ENCODE measurements at regions not wholly inside any gene's neighbourhood (a gene's known extent, or its start where the extent isn't known, plus 50 kb on each side); places are given as distances from the start of the nearest gene placed in this dataset.

GRCh38 chr4:171612907-171613306 lies 200.3 kb upstream of the GALNTL6 start:
- Histone ChIP-seq H3K79me2 (ENCODE audit: control insufficient read depth, insufficient read depth, low read length) (no peaks in the 10 kb centered on the region), H3K9me3 (ENCODE audit: control insufficient read depth, low read depth, low read length) (peaks cover 2% of the 10 kb centered on the region), H3K36me3 (ENCODE audit: control insufficient read depth in 2 of 2, extremely low read depth in 1 of 2, insufficient read depth in 2 of 2, low read length in 2 of 2) (no peaks in the 10 kb centered on the region), H4K20me1 (ENCODE audit: control insufficient read depth, extremely low read depth, insufficient read depth, low read length) (no peaks in the 10 kb centered on the region), H3K4me2 (ENCODE audit: control insufficient read depth, extremely low read depth, insufficient read depth, low read depth, low read length) (no peak overlapping the region), H3K9ac (ENCODE audit: control insufficient read depth, extremely low read depth, insufficient read depth, low read length) (no peak overlapping the region), H3K27me3 (ENCODE audit: control insufficient read depth, extremely low read depth, insufficient read depth, low read length) (no peaks in the 10 kb centered on the region), H3K9me1 (ENCODE audit: control insufficient read depth, extremely low read depth, insufficient read depth, low read length) (no peaks in the 10 kb centered on the region), H3K4me1 (ENCODE audit: control insufficient read depth, extremely low read depth, insufficient read depth, low read length) (no peaks in the 10 kb centered on the region), H3K27ac (ENCODE audit: control insufficient read depth, insufficient read depth, low read length) (no peak overlapping the region), H3K4me3 (ENCODE audit: control insufficient read depth in 2 of 3, extremely low read depth in 1 of 3, insufficient read depth in 2 of 3, low read depth in 1 of 3, low read length in 3 of 3) (no peak overlapping the region), H2AFZ (ENCODE audit: control insufficient read depth, low read length) (no peak overlapping the region)
- dilution Hi-C loops (cut with MboI; ENCODE audit: extremely low pct_ligation_motif_present, low sequenced_read_pairs): no loop called here
- TF ChIP-seq EZH2 (IDR thresholded peaks at IDR 0.05; ENCODE audit: low read length): no peak
- no peak for TF ChIP-seq CTCF (optimal IDR thresholded peaks at IDR 0.05 in 1 of 3, IDR thresholded peaks at IDR 0.05 in 1 of 3, conservative IDR thresholded peaks at IDR 0.05 in 1 of 3; ENCODE audit: extremely low read depth in 1 of 3, insufficient read depth in 2 of 3, low read length in 3 of 3)
- no peak for DNase-seq (ENCODE audit: low read depth, low spot score)
- no peak for FAIRE-seq

- no peaks in the 10 kb centered on the region for H3K36me3 ChIP-seq (ENCODE audit: control insufficient read depth in 2 of 2, extremely low read depth in 1 of 2, insufficient read depth in 2 of 2, low read length in 2 of 2)
- H2AFZ ChIP-seq (ENCODE audit: control insufficient read depth, low read length): no peak overlapping the region
These were observed 210.4 kb upstream of the GALNTL6 start for GRCh38 chr4:171602638-171603355.

More at GRCh38 chr4:171602638-171603355, 210.4 kb upstream of the GALNTL6 start:
- FAIRE-seq: no peak
- H3K9ac ChIP-seq (ENCODE audit: control insufficient read depth, extremely low read depth, insufficient read depth, low read length): no peak overlapping the region
- no peak overlapping the region for H3K4me3 ChIP-seq (ENCODE audit: control insufficient read depth in 2 of 3, extremely low read depth in 1 of 3, insufficient read depth in 2 of 3, low read depth in 1 of 3, low read length in 3 of 3)
- H3K4me2 ChIP-seq (ENCODE audit: control insufficient read depth, extremely low read depth, insufficient read depth, low read depth, low read length): no peak overlapping the region
- dilution Hi-C loops (cut with MboI; ENCODE audit: extremely low pct_ligation_motif_present, low sequenced_read_pairs): no loop called here
- no peaks in the 10 kb centered on the region for H3K27me3 ChIP-seq (ENCODE audit: control insufficient read depth, extremely low read depth, insufficient read depth, low read length)
- H3K4me1 ChIP-seq (ENCODE audit: control insufficient read depth, extremely low read depth, insufficient read depth, low read length): no peaks in the 10 kb centered on the region
- H3K27ac ChIP-seq (ENCODE audit: control insufficient read depth, insufficient read depth, low read length): no peak overlapping the region
- no peak for TF ChIP-seq EZH2 (IDR thresholded peaks at IDR 0.05; ENCODE audit: low read length)
- no peak for TF ChIP-seq CTCF (optimal IDR thresholded peaks at IDR 0.05 in 1 of 3, IDR thresholded peaks at IDR 0.05 in 1 of 3, conservative IDR thresholded peaks at IDR 0.05 in 1 of 3; ENCODE audit: extremely low read depth in 1 of 3, insufficient read depth in 2 of 3, low read length in 3 of 3)
- no peaks in the 10 kb centered on the region for H3K9me3 ChIP-seq (ENCODE audit: control insufficient read depth, low read depth, low read length)
- DNase-seq (ENCODE audit: low read depth, low spot score): no peak
- no peaks in the 10 kb centered on the region for H3K79me2 ChIP-seq (ENCODE audit: control insufficient read depth, insufficient read depth, low read length)
- no peaks in the 10 kb centered on the region for H4K20me1 ChIP-seq (ENCODE audit: control insufficient read depth, extremely low read depth, insufficient read depth, low read length)
- H3K9me1 ChIP-seq (ENCODE audit: control insufficient read depth, extremely low read depth, insufficient read depth, low read length): no peaks in the 10 kb centered on the region
